K562 (cell line): ENCODE measurements at regions not wholly inside any gene's neighbourhood (a gene's known extent, or its start where the extent isn't known, plus 50 kb on each side); places are given as distances from the start of the nearest gene placed in this dataset.
A peak's percentile ranks its signal among the peaks of the same experiment; 100 is the strongest.

Source experiments
- CEBPG ChIP-seq, 3 experiments: fragments of 200-800 bp in 1 of 3; sonication (Bioruptor generic) in 1 of 3; sonication (generic) in 1 of 3; formaldehyde crosslinking in 1 of 3; IDR thresholded peaks in 2 of 3; conservative IDR thresholded peaks in 1 of 3; 2 replicates each; pipeline versions ENCODE4 v1.6.1 to v1.8.0; 2016 to 2022; ENCODE audit warnings: missing compliant biosample characterization in 2 of 3, missing genetic modification characterization in 2 of 3, mild to moderate bottlenecking in 1 of 3, missing genetic modification reagents in 1 of 3
- FOXA1 ChIP-seq: fragments of 450-650 bp; IDR thresholded peaks from 2 replicates; pipeline ENCODE4 v1.6.1; 2016; ENCODE audit warnings: mild to moderate bottlenecking, borderline replicate concordance
- MEIS2 ChIP-seq: fragments of 450-650 bp; IDR thresholded peaks from 2 replicates; pipeline ENCODE4 v1.6.1; 2014; ENCODE audit warnings: mild to moderate bottlenecking; ENCODE audit not compliant: partially characterized antibody
- NELFE ChIP-seq: IDR thresholded peaks from 2 replicates; pipeline ENCODE4 v1.6.1; 2011; ENCODE audit warnings: mild to moderate bottlenecking; ENCODE audit not compliant: insufficient read depth, insufficient read length
- POLR2G ChIP-seq: fragments of 200-400 bp; formaldehyde crosslinking; IDR thresholded peaks from 2 replicates; pipeline ENCODE4 v1.6.1; 2017; ENCODE audit warnings: low read depth, mild to moderate bottlenecking, antibody characterized with exemption, low read length, moderate library complexity
- RAD21 ChIP-seq, 2 experiments: fragments of 250-450 bp in 1 of 2; fragments of 450-650 bp in 1 of 2; sonication (Bioruptor Pico) in 1 of 2; formaldehyde crosslinking in 1 of 2; IDR thresholded peaks in 1 of 2; conservative IDR thresholded peaks in 1 of 2; 2 replicates each; pipeline versions ENCODE4 v1.4.0 to v1.8.0; 2020 to 2022; ENCODE audit warnings: mild to moderate bottlenecking in 2 of 2, moderate library complexity in 1 of 2
- TCF7L2 ChIP-seq: fragments of 150-350 bp; IDR thresholded peaks from 2 replicates; pipeline ENCODE4 v1.6.1; 2016; ENCODE audit warnings: low read depth, mild to moderate bottlenecking, low read length, moderate library complexity
- TCFL5 ChIP-seq: fragments of 250-450 bp; sonication (Bioruptor Pico); conservative IDR thresholded peaks from 2 replicates; pipeline ENCODE4 v1.6.1; 2021; ENCODE audit warnings: mild to moderate bottlenecking, moderate library complexity, matching md5 sums
- ZNF124 ChIP-seq: sonication (generic); formaldehyde crosslinking; IDR thresholded peaks from 2 replicates; pipeline ENCODE4 v1.8.1; 2022; ENCODE audit warnings: missing genetic modification reagents
- ZNF316 ChIP-seq: fragments of 450-650 bp; IDR thresholded peaks from 2 replicates; pipeline ENCODE4 v1.6.1; 2016
- ZNF431 ChIP-seq: sonication (generic); formaldehyde crosslinking; IDR thresholded peaks from 2 replicates; pipeline ENCODE4 v1.8.0; 2022; ENCODE audit warnings: mild to moderate bottlenecking, missing genetic modification reagents
- ZNF57 ChIP-seq: fragments of 450-650 bp; formaldehyde crosslinking; IDR thresholded peaks from 2 replicates; pipeline ENCODE4 v1.4.0; 2020; ENCODE audit warnings: mild to moderate bottlenecking, moderate library complexity
- TF ChIP-seq, protein P1 (sequence below): fragments of 450-650 bp; IDR thresholded peaks from 2 replicates; pipeline ENCODE4 v1.6.1; 2017; ENCODE audit warnings: antibody characterized with exemption, mild to moderate bottlenecking
- TF ChIP-seq, protein P2 (sequence below), 3 experiments: IDR thresholded peaks in 2 of 3; conservative IDR thresholded peaks in 1 of 3; 2 replicates each; pipeline ENCODE4 v1.5.1; 2011 to 2012; ENCODE audit warnings: low read length in 3 of 3, mild to moderate bottlenecking in 3 of 3, control low read depth in 2 of 3, improper control_type of control experiment in 1 of 3, inconsistent platforms in 1 of 3, low read depth in 1 of 3, mixed read lengths in 1 of 3, moderate library complexity in 1 of 3; ENCODE audit not compliant: insufficient read depth in 2 of 3
- TF ChIP-seq, protein P3 (sequence below): IDR thresholded peaks from 2 replicates; pipeline ENCODE4 v1.6.1; 2011; ENCODE audit warnings: borderline replicate concordance, low read depth, mild to moderate bottlenecking, moderate library complexity, low read length; ENCODE audit not compliant: insufficient read depth, poor library complexity, severe bottlenecking
- TF ChIP-seq, protein P4 (sequence below): fragments of 450-650 bp; IDR thresholded peaks from 2 replicates; pipeline ENCODE4 v1.6.1; 2016

DNA sequence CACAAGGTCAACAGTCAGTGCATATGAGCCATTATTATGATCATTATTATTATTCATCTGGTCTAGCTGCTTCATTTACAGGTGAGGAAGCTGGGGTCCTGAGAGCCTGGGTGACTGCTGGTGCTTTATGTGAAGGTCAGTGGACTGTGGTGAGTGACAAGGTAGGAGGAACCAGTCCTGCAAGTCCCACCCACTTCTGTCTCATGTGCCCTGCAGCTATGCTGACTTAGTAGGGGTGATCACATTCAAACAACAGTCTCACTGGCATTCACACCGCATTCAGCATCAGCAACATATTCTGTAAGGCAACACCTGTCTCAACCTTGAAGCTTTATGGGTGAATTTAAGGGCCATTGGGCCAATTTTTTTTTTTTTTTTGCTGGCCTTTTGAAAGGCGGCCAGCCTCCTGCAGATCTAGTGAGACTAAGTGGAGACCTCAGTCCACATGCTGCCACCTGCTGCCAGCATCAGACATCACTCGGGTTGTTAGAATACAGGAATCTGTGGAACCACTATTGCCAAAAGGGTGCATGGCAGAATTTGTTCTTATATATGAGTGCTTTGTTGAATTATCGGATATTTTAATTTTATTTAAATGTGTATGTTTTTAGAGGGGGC is 59.9 kb upstream of the CACNA1E start (continued):
- TF ChIP-seq, protein P1, sequence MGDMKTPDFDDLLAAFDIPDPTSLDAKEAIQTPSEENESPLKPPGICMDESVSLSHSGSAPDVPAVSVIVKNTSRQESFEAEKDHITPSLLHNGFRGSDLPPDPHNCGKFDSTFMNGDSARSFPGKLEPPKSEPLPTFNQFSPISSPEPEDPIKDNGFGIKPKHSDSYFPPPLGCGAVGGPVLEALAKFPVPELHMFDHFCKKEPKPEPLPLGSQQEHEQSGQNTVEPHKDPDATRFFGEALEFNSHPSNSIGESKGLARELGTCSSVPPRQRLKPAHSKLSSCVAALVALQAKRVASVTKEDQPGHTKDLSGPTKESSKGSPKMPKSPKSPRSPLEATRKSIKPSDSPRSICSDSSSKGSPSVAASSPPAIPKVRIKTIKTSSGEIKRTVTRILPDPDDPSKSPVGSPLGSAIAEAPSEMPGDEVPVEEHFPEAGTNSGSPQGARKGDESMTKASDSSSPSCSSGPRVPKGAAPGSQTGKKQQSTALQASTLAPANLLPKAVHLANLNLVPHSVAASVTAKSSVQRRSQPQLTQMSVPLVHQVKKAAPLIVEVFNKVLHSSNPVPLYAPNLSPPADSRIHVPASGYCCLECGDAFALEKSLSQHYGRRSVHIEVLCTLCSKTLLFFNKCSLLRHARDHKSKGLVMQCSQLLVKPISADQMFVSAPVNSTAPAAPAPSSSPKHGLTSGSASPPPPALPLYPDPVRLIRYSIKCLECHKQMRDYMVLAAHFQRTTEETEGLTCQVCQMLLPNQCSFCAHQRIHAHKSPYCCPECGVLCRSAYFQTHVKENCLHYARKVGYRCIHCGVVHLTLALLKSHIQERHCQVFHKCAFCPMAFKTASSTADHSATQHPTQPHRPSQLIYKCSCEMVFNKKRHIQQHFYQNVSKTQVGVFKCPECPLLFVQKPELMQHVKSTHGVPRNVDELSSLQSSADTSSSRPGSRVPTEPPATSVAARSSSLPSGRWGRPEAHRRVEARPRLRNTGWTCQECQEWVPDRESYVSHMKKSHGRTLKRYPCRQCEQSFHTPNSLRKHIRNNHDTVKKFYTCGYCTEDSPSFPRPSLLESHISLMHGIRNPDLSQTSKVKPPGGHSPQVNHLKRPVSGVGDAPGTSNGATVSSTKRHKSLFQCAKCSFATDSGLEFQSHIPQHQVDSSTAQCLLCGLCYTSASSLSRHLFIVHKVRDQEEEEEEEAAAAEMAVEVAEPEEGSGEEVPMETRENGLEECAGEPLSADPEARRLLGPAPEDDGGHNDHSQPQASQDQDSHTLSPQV: no peak
- TF ChIP-seq, protein P2, sequence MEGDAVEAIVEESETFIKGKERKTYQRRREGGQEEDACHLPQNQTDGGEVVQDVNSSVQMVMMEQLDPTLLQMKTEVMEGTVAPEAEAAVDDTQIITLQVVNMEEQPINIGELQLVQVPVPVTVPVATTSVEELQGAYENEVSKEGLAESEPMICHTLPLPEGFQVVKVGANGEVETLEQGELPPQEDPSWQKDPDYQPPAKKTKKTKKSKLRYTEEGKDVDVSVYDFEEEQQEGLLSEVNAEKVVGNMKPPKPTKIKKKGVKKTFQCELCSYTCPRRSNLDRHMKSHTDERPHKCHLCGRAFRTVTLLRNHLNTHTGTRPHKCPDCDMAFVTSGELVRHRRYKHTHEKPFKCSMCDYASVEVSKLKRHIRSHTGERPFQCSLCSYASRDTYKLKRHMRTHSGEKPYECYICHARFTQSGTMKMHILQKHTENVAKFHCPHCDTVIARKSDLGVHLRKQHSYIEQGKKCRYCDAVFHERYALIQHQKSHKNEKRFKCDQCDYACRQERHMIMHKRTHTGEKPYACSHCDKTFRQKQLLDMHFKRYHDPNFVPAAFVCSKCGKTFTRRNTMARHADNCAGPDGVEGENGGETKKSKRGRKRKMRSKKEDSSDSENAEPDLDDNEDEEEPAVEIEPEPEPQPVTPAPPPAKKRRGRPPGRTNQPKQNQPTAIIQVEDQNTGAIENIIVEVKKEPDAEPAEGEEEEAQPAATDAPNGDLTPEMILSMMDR (IDR thresholded peaks at IDR 0.05 in 2 of 3, conservative IDR thresholded peaks at IDR 0.05 in 1 of 3; ENCODE audit: insufficient read depth in 2 of 3, low read depth in 1 of 3, low read length in 3 of 3): peak; percentile 35 to 52 (median 46)
- TF ChIP-seq FOXA1: no peak
- no peak for TF ChIP-seq ZNF316
- no peak for TF ChIP-seq TCF7L2
- TF ChIP-seq ZNF57 (CRISPR knock-in tag): no peak
- no peak for TF ChIP-seq TCFL5 (CRISPR knock-in tag)
- TF ChIP-seq ZNF124: no peak
- peak in 1 of 2 experiments; percentile 35; a peak in 3 of 4 replicates for TF ChIP-seq RAD21 (CRISPR knock-in tag; conservative IDR thresholded peaks at IDR 0.05 in 1 of 2, IDR thresholded peaks at IDR 0.05 in 1 of 2)
- no peak for TF ChIP-seq NELFE
- TF ChIP-seq POLR2G: no peak
- TF ChIP-seq MEIS2: peak; percentile 12
- TF ChIP-seq, protein P3, sequence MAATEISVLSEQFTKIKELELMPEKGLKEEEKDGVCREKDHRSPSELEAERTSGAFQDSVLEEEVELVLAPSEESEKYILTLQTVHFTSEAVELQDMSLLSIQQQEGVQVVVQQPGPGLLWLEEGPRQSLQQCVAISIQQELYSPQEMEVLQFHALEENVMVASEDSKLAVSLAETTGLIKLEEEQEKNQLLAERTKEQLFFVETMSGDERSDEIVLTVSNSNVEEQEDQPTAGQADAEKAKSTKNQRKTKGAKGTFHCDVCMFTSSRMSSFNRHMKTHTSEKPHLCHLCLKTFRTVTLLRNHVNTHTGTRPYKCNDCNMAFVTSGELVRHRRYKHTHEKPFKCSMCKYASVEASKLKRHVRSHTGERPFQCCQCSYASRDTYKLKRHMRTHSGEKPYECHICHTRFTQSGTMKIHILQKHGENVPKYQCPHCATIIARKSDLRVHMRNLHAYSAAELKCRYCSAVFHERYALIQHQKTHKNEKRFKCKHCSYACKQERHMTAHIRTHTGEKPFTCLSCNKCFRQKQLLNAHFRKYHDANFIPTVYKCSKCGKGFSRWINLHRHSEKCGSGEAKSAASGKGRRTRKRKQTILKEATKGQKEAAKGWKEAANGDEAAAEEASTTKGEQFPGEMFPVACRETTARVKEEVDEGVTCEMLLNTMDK: peak; percentile 7
- TF ChIP-seq CEBPG (CRISPR knock-in tag; IDR thresholded peaks at IDR 0.05): no peak
- TF ChIP-seq CEBPG (tag; conservative IDR thresholded peaks at IDR 0.05 in 1 of 2, IDR thresholded peaks at IDR 0.05 in 1 of 2): no peak
- TF ChIP-seq, protein P4, sequence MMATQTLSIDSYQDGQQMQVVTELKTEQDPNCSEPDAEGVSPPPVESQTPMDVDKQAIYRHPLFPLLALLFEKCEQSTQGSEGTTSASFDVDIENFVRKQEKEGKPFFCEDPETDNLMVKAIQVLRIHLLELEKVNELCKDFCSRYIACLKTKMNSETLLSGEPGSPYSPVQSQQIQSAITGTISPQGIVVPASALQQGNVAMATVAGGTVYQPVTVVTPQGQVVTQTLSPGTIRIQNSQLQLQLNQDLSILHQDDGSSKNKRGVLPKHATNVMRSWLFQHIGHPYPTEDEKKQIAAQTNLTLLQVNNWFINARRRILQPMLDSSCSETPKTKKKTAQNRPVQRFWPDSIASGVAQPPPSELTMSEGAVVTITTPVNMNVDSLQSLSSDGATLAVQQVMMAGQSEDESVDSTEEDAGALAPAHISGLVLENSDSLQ: 0 out of 2 replicates have a peak, but pooled peaks have one; percentile 6
- no peak for TF ChIP-seq ZNF431 (CRISPR knock-in tag)
